ENCODE measurements at regions not wholly inside any gene's neighbourhood (a gene's known extent, or its start where the extent isn't known, plus 50 kb on each side); places are given as distances from the start of the nearest gene placed in this dataset.
"Not testable (repeated sequence)": the region's sequence is repeated elsewhere in the genome, so short reads cannot be mapped to it uniquely, and the experiment has no call there.

GRCh38 chr1:95657248-95657647, 423.2 kb downstream of the RWDD3 start:
- no peak for DNase-seq
- POLR2A ChIA-PET = no interaction called here
- Mint-ChIP-seq H3K4me3 (no peak overlapping the region), H3K9me3 (peaks cover 0 to 8% (median 2%) of the 10 kb centered on the region in 5 donors), H3K27me3 (no peaks in the 10 kb centered on the region), H3K4me1 (no peaks in the 10 kb centered on the region), H3K36me3 (no peaks in the 10 kb centered on the region), H3K27ac (no peak overlapping the region)
- CTCF ChIA-PET = no interaction called here
- no peaks in the 10 kb centered on the region for H3K36me3 ChIP-seq (ENCODE audit: insufficient read depth, low read length)
- no peak overlapping the region for H3K27ac ChIP-seq (ENCODE audit: low read depth, low read length)
- no peak overlapping the region for H3K4me3 ChIP-seq (ENCODE audit: low read length)
- H3K9me3 ChIP-seq (ENCODE audit: low read length) = no peaks in the 10 kb centered on the region
- H3K4me1 ChIP-seq (ENCODE audit: insufficient read depth, low read length) = no peaks in the 10 kb centered on the region
- H3K27me3 ChIP-seq (ENCODE audit: insufficient read depth, low read length, poor library complexity, severe bottlenecking) = no peaks in the 10 kb centered on the region

- ChIA-PET POLR2A (no interaction called here), CTCF (no interaction called here)
- Histone ChIP-seq H3K27me3 (ENCODE audit: insufficient read depth, low read length, poor library complexity, severe bottlenecking) (no peaks in the 10 kb centered on the region), H3K36me3 (ENCODE audit: insufficient read depth, low read length) (no peaks in the 10 kb centered on the region), H3K9me3 (ENCODE audit: low read length) (no peaks in the 10 kb centered on the region), H3K27ac (ENCODE audit: low read depth, low read length) (no peak overlapping the region), H3K4me1 (ENCODE audit: insufficient read depth, low read length) (no peaks in the 10 kb centered on the region), H3K4me3 (ENCODE audit: low read length) (no peak overlapping the region)
- Mint-ChIP-seq H3K9me3 (peaks cover 0 to 15% (median 3%) of the 10 kb centered on the region in 5 donors), H3K4me3 (no peak overlapping the region), H3K36me3 (no peaks in the 10 kb centered on the region), H3K4me1 (no peaks in the 10 kb centered on the region), H3K27ac (no peak overlapping the region), H3K27me3 (no peaks in the 10 kb centered on the region)
- no peak for DNase-seq
Measured at GRCh38 chr1:95659166-95659565, 425.2 kb downstream of the RWDD3 start.

GRCh38 chr1:95659588-95659987, 425.6 kb downstream of the RWDD3 start:
- no peak for DNase-seq
- no peaks in the 10 kb centered on the region for H3K4me1 ChIP-seq (ENCODE audit: insufficient read depth, low read length)
- H3K27ac ChIP-seq (ENCODE audit: low read depth, low read length) = no peak overlapping the region
- Mint-ChIP-seq H3K36me3 (no peaks in the 10 kb centered on the region), H3K9me3 (peaks cover under 1 to 15% (median 3%) of the 10 kb centered on the region in 5 donors), H3K27ac (no peak overlapping the region), H3K4me1 (no peaks in the 10 kb centered on the region), H3K27me3 (no peaks in the 10 kb centered on the region), H3K4me3 (no peak overlapping the region)
- no peaks in the 10 kb centered on the region for H3K27me3 ChIP-seq (ENCODE audit: insufficient read depth, low read length, poor library complexity, severe bottlenecking)
- POLR2A ChIA-PET = no interaction called here
- CTCF ChIA-PET = no interaction called here
- no peaks in the 10 kb centered on the region for H3K9me3 ChIP-seq (ENCODE audit: low read length)
- no peaks in the 10 kb centered on the region for H3K36me3 ChIP-seq (ENCODE audit: insufficient read depth, low read length)
- no peak overlapping the region for H3K4me3 ChIP-seq (ENCODE audit: low read length)

GRCh38 chr1:95660736-95661135, 426.7 kb downstream of the RWDD3 start:
- Histone ChIP-seq H3K36me3 (ENCODE audit: insufficient read depth, low read length) (no peaks in the 10 kb centered on the region), H3K9me3 (ENCODE audit: low read length) (no peaks in the 10 kb centered on the region), H3K4me3 (ENCODE audit: low read length) (no peak overlapping the region), H3K27me3 (ENCODE audit: insufficient read depth, low read length, poor library complexity, severe bottlenecking) (no peaks in the 10 kb centered on the region), H3K27ac (ENCODE audit: low read depth, low read length) (no peak overlapping the region), H3K4me1 (ENCODE audit: insufficient read depth, low read length) (no peaks in the 10 kb centered on the region)
- no peak for DNase-seq
- Mint-ChIP-seq H3K9me3 (peaks cover 2 to 15% (median 3%) of the 10 kb centered on the region in 5 donors), H3K27me3 (no peaks in the 10 kb centered on the region), H3K4me1 (no peaks in the 10 kb centered on the region), H3K4me3 (no peak overlapping the region), H3K27ac (no peak overlapping the region), H3K36me3 (no peaks in the 10 kb centered on the region)
- ChIA-PET POLR2A (no interaction called here), CTCF (no interaction called here)

GRCh38 chr1:95663530-95663929, 429.5 kb downstream of the RWDD3 start:
- H3K4me1 ChIP-seq (ENCODE audit: insufficient read depth, low read length); H3K27ac Mint-ChIP-seq; H3K27me3 Mint-ChIP-seq; H3K36me3 Mint-ChIP-seq; H3K27ac ChIP-seq (ENCODE audit: low read depth, low read length); H3K9me3 ChIP-seq (ENCODE audit: low read length); H3K4me3 Mint-ChIP-seq; CTCF ChIA-PET; POLR2A ChIA-PET; H3K36me3 ChIP-seq (ENCODE audit: insufficient read depth, low read length); H3K4me3 ChIP-seq (ENCODE audit: low read length); DNase-seq; H3K4me1 Mint-ChIP-seq; H3K27me3 ChIP-seq (ENCODE audit: insufficient read depth, low read length, poor library complexity, severe bottlenecking): not testable (repeated sequence)
- H3K9me3 Mint-ChIP-seq = peaks cover 2 to 13% (median 9%) of the 10 kb centered on the region in 5 donors

- no peaks in the 10 kb centered on the region for H3K9me3 ChIP-seq (ENCODE audit: low read length)
- no peaks in the 10 kb centered on the region for H3K4me1 Mint-ChIP-seq
- no peak overlapping the region for H3K27ac ChIP-seq (ENCODE audit: low read depth, low read length)
- H3K27me3 Mint-ChIP-seq = no peaks in the 10 kb centered on the region
- POLR2A ChIA-PET = no interaction called here
- H3K36me3 Mint-ChIP-seq = no peaks in the 10 kb centered on the region
- H3K36me3 ChIP-seq (ENCODE audit: insufficient read depth, low read length) = no peaks in the 10 kb centered on the region
- no peak overlapping the region for H3K27ac Mint-ChIP-seq
- H3K27me3 ChIP-seq (ENCODE audit: insufficient read depth, low read length, poor library complexity, severe bottlenecking) = no peaks in the 10 kb centered on the region
- peaks cover 0 to 13% (median 3%) of the 10 kb centered on the region in 5 donors for H3K9me3 Mint-ChIP-seq
- CTCF ChIA-PET = no interaction called here
- no peak for DNase-seq
- no peaks in the 10 kb centered on the region for H3K4me1 ChIP-seq (ENCODE audit: insufficient read depth, low read length)
- H3K4me3 Mint-ChIP-seq = no peak overlapping the region
- H3K4me3 ChIP-seq (ENCODE audit: low read length) = no peak overlapping the region
Measured at GRCh38 chr1:95668165-95668564, 434.2 kb downstream of the RWDD3 start.

- H3K36me3 Mint-ChIP-seq; H3K9me3 ChIP-seq (ENCODE audit: low read length); CTCF ChIA-PET; H3K27ac Mint-ChIP-seq; H3K4me1 ChIP-seq (ENCODE audit: insufficient read depth, low read length); H3K4me1 Mint-ChIP-seq; H3K4me3 Mint-ChIP-seq; H3K27me3 Mint-ChIP-seq; DNase-seq; POLR2A ChIA-PET; H3K27ac ChIP-seq (ENCODE audit: low read depth, low read length); H3K27me3 ChIP-seq (ENCODE audit: insufficient read depth, low read length, poor library complexity, severe bottlenecking); H3K36me3 ChIP-seq (ENCODE audit: insufficient read depth, low read length); H3K4me3 ChIP-seq (ENCODE audit: low read length): not testable (repeated sequence)
- peaks cover 0 to 15% (median 3%) of the 10 kb centered on the region in 5 donors for H3K9me3 Mint-ChIP-seq
Measured at GRCh38 chr1:95669638-95670037, 435.6 kb downstream of the RWDD3 start.

GRCh38 chr1:95671098-95671497, 437.1 kb downstream of the RWDD3 start:
- Mint-ChIP-seq H3K27me3 (no peaks in the 10 kb centered on the region), H3K36me3 (no peaks in the 10 kb centered on the region), H3K4me3 (no peak overlapping the region), H3K27ac (no peak overlapping the region), H3K4me1 (no peaks in the 10 kb centered on the region), H3K9me3 (peaks cover 0 to 15% (median 3%) of the 10 kb centered on the region in 5 donors)
- H3K27me3 ChIP-seq (ENCODE audit: insufficient read depth, low read length, poor library complexity, severe bottlenecking) = no peaks in the 10 kb centered on the region
- H3K27ac ChIP-seq (ENCODE audit: low read depth, low read length) = no peak overlapping the region
- POLR2A ChIA-PET = no interaction called here
- CTCF ChIA-PET = no interaction called here
- H3K36me3 ChIP-seq (ENCODE audit: insufficient read depth, low read length) = no peaks in the 10 kb centered on the region
- no peak overlapping the region for H3K4me3 ChIP-seq (ENCODE audit: low read length)
- no peaks in the 10 kb centered on the region for H3K4me1 ChIP-seq (ENCODE audit: insufficient read depth, low read length)
- H3K9me3 ChIP-seq (ENCODE audit: low read length) = no peaks in the 10 kb centered on the region
- no peak for DNase-seq

- no peak overlapping the region for H3K27ac ChIP-seq (ENCODE audit: low read depth, low read length)
- Mint-ChIP-seq H3K4me1 (no peaks in the 10 kb centered on the region), H3K27ac (no peak overlapping the region), H3K9me3 (peaks cover 0 to 5% (median 3%) of the 10 kb centered on the region in 5 donors), H3K4me3 (no peak overlapping the region), H3K27me3 (no peaks in the 10 kb centered on the region), H3K36me3 (no peaks in the 10 kb centered on the region)
- H3K4me1 ChIP-seq (ENCODE audit: insufficient read depth, low read length) = no peaks in the 10 kb centered on the region
- ChIA-PET CTCF (no interaction called here), POLR2A (no interaction called here)
- no peaks in the 10 kb centered on the region for H3K9me3 ChIP-seq (ENCODE audit: low read length)
- H3K4me3 ChIP-seq (ENCODE audit: low read length) = no peak overlapping the region
- no peaks in the 10 kb centered on the region for H3K36me3 ChIP-seq (ENCODE audit: insufficient read depth, low read length)
- DNase-seq = no peak
- H3K27me3 ChIP-seq (ENCODE audit: insufficient read depth, low read length, poor library complexity, severe bottlenecking) = no peaks in the 10 kb centered on the region
Measured at GRCh38 chr1:95679262-95679661, 445.3 kb downstream of the RWDD3 start.

Data from CD8-positive, alpha-beta memory T cell (primary cell).